GM20000 (cell line): ENCODE measurements at regions not wholly inside any gene's neighbourhood (a gene's known extent, or its start where the extent isn't known, plus 50 kb on each side); places are given as distances from the start of the nearest gene placed in this dataset.
"Not testable (repeated sequence)": the region's sequence is repeated elsewhere in the genome, so short reads cannot be mapped to it uniquely, and the experiment has no call there.

Experiments used
- DNase-seq: peaks from one replicate; pipeline ENCODE4 v3.0.0; 2012; ENCODE audit warnings: low spot score
- CTCF ChIP-seq: IDR thresholded peaks from 2 replicates; pipeline ENCODE4 v1.5.1; 2012; ENCODE audit warnings: mild to moderate bottlenecking, control low read depth; ENCODE audit errors: extremely low read depth, missing control alignments

- no peak for DNase-seq
- TF ChIP-seq CTCF: no peak
These were observed 58.8 kb upstream of the GOLGA8A start for GRCh38 chr15:34496207-34496995.

GRCh38 chr15:34495707-34496106 lies 58.1 kb upstream of the GOLGA8A start:
- not testable (repeated sequence) for DNase-seq

- DNase-seq: no peak
- no peak for TF ChIP-seq CTCF
These were observed 56.4 kb upstream of the GOLGA8A start for GRCh38 chr15:34494084-34494399.

GRCh38 chr15:34493001-34493400 lies 55.4 kb upstream of the GOLGA8A start:
- no peak for TF ChIP-seq CTCF
- no peak for DNase-seq

GRCh38 chr15:34491488-34491887 lies 53.9 kb upstream of the GOLGA8A start:
- not testable (repeated sequence) for DNase-seq

GRCh38 chr15:34490417-34491193 lies 53.0 kb upstream of the GOLGA8A start:
- TF ChIP-seq CTCF: no peak
- no peak for DNase-seq

- DNase-seq: not testable (repeated sequence)
These were observed 51.7 kb upstream of the GOLGA8A start for GRCh38 chr15:34488973-34489959.
